ENCODE measurements at regions not wholly inside any gene's neighbourhood (a gene's known extent, or its start where the extent isn't known, plus 50 kb on each side); places are given as distances from the start of the nearest gene placed in this dataset.

GRCh38 chr17:6940186-6940649 lies 55.6 kb upstream of the ALOX12 start:
- TF ChIP-seq, protein P1, sequence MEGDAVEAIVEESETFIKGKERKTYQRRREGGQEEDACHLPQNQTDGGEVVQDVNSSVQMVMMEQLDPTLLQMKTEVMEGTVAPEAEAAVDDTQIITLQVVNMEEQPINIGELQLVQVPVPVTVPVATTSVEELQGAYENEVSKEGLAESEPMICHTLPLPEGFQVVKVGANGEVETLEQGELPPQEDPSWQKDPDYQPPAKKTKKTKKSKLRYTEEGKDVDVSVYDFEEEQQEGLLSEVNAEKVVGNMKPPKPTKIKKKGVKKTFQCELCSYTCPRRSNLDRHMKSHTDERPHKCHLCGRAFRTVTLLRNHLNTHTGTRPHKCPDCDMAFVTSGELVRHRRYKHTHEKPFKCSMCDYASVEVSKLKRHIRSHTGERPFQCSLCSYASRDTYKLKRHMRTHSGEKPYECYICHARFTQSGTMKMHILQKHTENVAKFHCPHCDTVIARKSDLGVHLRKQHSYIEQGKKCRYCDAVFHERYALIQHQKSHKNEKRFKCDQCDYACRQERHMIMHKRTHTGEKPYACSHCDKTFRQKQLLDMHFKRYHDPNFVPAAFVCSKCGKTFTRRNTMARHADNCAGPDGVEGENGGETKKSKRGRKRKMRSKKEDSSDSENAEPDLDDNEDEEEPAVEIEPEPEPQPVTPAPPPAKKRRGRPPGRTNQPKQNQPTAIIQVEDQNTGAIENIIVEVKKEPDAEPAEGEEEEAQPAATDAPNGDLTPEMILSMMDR (IDR thresholded peaks at IDR 0.05; ENCODE audit: low read depth, low read length) = no peak
- peak overlapping the region; percentile 54 for H3K4me3 ChIP-seq (ENCODE audit: low read depth, low read length)

DNA sequence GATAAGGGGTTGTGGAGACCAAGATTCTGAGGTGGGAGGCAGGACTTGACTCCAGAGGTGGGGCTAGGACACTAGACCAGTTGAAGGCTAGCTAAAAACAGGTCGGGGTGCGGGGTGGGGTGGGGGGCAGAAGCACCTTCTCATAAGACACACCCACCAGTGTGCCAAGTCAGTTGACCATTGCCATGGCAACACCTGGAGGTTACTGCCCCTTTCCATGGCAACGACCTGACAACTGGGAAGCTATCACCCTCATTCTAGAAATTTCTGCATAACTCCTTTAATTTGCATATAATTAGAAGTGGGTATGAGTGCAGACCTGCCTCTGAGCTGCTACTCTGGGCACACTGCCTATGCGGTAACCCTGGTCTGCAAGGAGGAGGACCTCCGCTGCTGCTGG lies 53.9 kb upstream of the ALOX12 start:
- H3K4me3 ChIP-seq (ENCODE audit: low read depth, low read length) = no peak overlapping the region
- TF ChIP-seq, protein P1 (IDR thresholded peaks at IDR 0.05; ENCODE audit: low read depth, low read length) = no peak

GRCh38 chr17:6943406-6943805 lies 52.4 kb upstream of the ALOX12 start:
- no peak overlapping the region for H3K4me3 ChIP-seq (ENCODE audit: low read depth, low read length)
- TF ChIP-seq, protein P1 (IDR thresholded peaks at IDR 0.05; ENCODE audit: low read depth, low read length) = no peak

All from WI38 (cell line).